Smooth muscle cell (in vitro differentiated cells): ENCODE measurements at regions not wholly inside any gene's neighbourhood (a gene's known extent, or its start where the extent isn't known, plus 50 kb on each side); places are given as distances from the start of the nearest gene placed in this dataset.

Experiments used
- DNase-seq: peaks from one replicate; lab custom pipeline; 2025; ENCODE audit not compliant: unreplicated experiment; lab: John Stamatoyannopoulos, UW
- H2AFZ ChIP-seq: fragments of 200-600 bp; sonication (generic); 2 replicates; pipeline ENCODE4 v1.6.0; 2016; ENCODE audit warnings: antibody characterized with exemption, low read depth, mild to moderate bottlenecking
- H3F3A ChIP-seq: fragments of 200-600 bp; sonication (generic); 2 replicates; pipeline ENCODE4 v1.6.0; 2017; ENCODE audit warnings: antibody characterized with exemption, low read depth
- H3K27ac ChIP-seq: fragments of 200-600 bp; sonication (generic); 2 replicates; pipeline ENCODE4 v1.5.1; 2016; ENCODE audit warnings: low read depth, mild to moderate bottlenecking
- H3K27me3 ChIP-seq: fragments of 200-600 bp; sonication (generic); 2 replicates; pipeline ENCODE4 v1.6.1; 2016; ENCODE audit warnings: low read depth, mild to moderate bottlenecking
- H3K36me3 ChIP-seq: fragments of 200-600 bp; sonication (generic); 2 replicates; pipeline ENCODE4 v1.5.1; 2016; ENCODE audit warnings: low read depth
- H3K4me1 ChIP-seq: fragments of 200-600 bp; sonication (generic); 2 replicates; pipeline ENCODE4 v1.5.1; 2016; ENCODE audit warnings: low read depth
- H3K4me2 ChIP-seq: fragments of 200-600 bp; sonication (generic); 2 replicates; pipeline ENCODE4 v1.6.0; 2016; ENCODE audit warnings: mild to moderate bottlenecking
- H3K4me3 ChIP-seq: fragments of 200-600 bp; sonication (generic); 2 replicates; pipeline ENCODE4 v1.5.1; 2016; ENCODE audit warnings: mild to moderate bottlenecking
- H3K79me2 ChIP-seq: fragments of 200-600 bp; sonication (generic); 2 replicates; pipeline ENCODE4 v1.6.0; 2016; ENCODE audit warnings: low read depth, mild to moderate bottlenecking
- H3K9ac ChIP-seq: fragments of 200-600 bp; sonication (generic); 2 replicates; pipeline ENCODE4 v1.6.0; 2016; ENCODE audit warnings: low read depth
- H3K9me3 ChIP-seq: fragments of 200-600 bp; sonication (generic); replicated peaks from 2 replicates; pipeline ENCODE4 v1.5.1; 2016; ENCODE audit warnings: low read depth
- H4K20me1 ChIP-seq: fragments of 200-600 bp; sonication (generic); 2 replicates; pipeline ENCODE4 v1.6.0; 2016; ENCODE audit warnings: low read depth
- WGBS: methylation state at CpG from one replicate; pipeline ENCODE4 v1.1.7; 2016; ENCODE audit warnings: low lambda C conversion rate; 5-methylcytosine and 5-hydroxymethylcytosine counted together
- TF ChIP-seq, protein P1 (sequence below): fragments of 200-600 bp; sonication (generic); IDR thresholded peaks from 2 replicates; pipeline ENCODE4 v1.5.1; 2017; ENCODE audit warnings: borderline replicate concordance, mild to moderate bottlenecking, antibody characterized with exemption; ENCODE audit not compliant: insufficient read depth, poor library complexity, severe bottlenecking

DNA sequence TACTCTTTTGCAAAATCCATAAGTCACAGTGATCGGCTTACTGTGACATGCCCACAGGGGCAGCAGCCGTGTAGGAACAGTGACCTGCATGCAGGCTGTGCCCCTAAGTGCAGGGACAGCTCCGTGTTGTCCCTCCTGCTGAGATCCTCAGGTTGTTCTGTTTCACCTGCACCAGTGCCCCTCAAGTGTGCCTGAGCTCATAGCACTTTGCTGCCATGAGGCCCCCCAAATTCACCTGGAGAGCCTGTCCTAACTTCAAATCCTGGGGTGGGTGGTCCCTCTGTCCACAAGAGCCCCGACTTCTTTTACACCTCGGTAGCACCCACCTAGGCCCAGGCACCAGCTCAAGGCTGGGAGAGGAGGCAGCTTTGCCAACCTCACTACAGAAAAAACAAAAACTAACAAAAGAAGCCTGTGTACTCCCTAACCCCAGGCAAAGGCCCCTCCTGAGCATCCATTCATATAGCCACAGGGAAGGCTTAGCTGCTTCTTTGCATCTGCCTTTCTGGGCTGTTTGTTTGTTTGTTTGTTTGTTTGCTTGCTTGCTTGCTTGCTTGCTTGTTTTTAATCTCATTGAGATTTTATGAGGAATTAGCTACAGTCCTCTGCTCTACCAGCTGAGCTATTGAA, 214.5 kb downstream of the AUH start:
- Histone ChIP-seq H2AFZ (no peak overlapping the region), H3F3A (no peaks in the 10 kb centered on the region), H3K27me3 (no peaks in the 10 kb centered on the region), H3K79me2 (no peaks in the 10 kb centered on the region), H3K4me3 (no peak overlapping the region), H3K9ac (no peak overlapping the region), H3K4me2 (no peak overlapping the region), H3K4me1 (no peaks in the 10 kb centered on the region), H3K27ac (no peak overlapping the region), H4K20me1 (no peaks in the 10 kb centered on the region), H3K36me3 (peaks cover 4% of the 10 kb centered on the region), H3K9me3 (no peaks in the 10 kb centered on the region)
- 85% methylated on average over 5 of the region's 5 CpGs for WGBS
- TF ChIP-seq, protein P1, sequence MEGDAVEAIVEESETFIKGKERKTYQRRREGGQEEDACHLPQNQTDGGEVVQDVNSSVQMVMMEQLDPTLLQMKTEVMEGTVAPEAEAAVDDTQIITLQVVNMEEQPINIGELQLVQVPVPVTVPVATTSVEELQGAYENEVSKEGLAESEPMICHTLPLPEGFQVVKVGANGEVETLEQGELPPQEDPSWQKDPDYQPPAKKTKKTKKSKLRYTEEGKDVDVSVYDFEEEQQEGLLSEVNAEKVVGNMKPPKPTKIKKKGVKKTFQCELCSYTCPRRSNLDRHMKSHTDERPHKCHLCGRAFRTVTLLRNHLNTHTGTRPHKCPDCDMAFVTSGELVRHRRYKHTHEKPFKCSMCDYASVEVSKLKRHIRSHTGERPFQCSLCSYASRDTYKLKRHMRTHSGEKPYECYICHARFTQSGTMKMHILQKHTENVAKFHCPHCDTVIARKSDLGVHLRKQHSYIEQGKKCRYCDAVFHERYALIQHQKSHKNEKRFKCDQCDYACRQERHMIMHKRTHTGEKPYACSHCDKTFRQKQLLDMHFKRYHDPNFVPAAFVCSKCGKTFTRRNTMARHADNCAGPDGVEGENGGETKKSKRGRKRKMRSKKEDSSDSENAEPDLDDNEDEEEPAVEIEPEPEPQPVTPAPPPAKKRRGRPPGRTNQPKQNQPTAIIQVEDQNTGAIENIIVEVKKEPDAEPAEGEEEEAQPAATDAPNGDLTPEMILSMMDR, result no peak
- DNase-seq, result no peak

DNA sequence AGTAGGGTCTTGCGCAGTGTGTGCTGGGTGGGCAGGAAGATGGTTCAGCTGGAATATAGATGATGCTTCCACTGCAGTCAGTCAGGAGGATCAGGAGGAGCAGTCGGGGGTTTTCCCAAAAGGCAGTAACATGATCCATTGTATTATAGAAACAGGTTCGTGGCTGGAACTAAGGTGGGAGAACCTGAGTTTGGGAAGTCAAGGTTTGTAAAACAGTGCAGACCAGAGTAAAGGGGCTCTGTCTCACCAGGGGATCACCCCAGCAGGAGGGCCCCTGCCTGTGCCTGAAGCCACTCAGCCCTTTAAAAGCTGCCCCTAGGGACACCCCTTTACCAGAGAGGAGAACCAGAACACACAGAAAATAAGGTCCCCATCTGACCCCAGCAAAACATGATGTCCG, 213.4 kb downstream of the AUH start:
- Histone ChIP-seq H3K79me2 (no peaks in the 10 kb centered on the region), H3F3A (no peaks in the 10 kb centered on the region), H3K9ac (no peak overlapping the region), H3K27me3 (no peaks in the 10 kb centered on the region), H2AFZ (no peak overlapping the region), H3K4me1 (no peaks in the 10 kb centered on the region), H3K4me2 (no peak overlapping the region), H3K4me3 (no peak overlapping the region), H4K20me1 (no peaks in the 10 kb centered on the region), H3K36me3 (peaks cover 4% of the 10 kb centered on the region), H3K27ac (no peak overlapping the region), H3K9me3 (no peaks in the 10 kb centered on the region)
- no peak for DNase-seq
- TF ChIP-seq, protein P1, result no peak
- WGBS, result 90% methylated on average over 3 of the region's 4 CpGs

DNA sequence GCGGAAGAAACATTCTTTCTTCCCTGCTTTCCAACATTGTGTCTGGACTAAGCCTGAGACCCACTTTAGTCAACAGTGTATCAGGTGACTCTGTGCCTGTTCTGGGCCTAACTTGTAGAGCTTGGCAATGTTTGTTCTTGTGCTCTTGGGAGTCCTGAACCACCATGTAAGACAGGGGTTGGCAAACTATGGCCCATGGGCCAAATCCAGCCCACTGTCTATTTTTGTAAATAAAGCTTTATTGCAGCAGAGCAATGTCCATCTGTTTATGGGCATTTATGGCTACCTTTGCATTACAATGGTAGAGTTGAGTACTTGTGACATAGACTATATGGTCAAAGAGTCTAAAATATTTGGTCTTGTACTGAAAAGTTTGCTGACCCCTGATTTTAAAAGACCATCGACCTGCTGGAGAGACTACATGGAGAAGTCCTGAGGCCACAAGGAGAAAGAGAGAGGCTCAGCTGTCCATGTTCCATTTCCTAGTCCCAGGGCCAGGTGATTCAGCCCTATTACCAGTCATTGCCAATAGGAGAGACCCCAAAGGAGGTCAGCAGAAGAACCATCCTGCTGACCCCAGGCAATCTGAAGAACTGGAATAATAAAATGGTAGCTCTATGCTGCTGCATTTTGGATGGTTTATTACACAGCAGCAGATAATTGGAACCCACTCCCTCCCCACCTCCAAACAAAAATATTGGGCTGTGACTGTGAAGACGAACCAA, 211.3 kb downstream of the AUH start:
- no peak for DNase-seq
- no peaks in the 10 kb centered on the region for H3K79me2 ChIP-seq
- H4K20me1 ChIP-seq, result no peaks in the 10 kb centered on the region
- H3K27me3 ChIP-seq, result no peaks in the 10 kb centered on the region
- H3K9ac ChIP-seq, result no peak overlapping the region
- WGBS, result 82% methylated on average over 3 of the region's 3 CpGs
- no peaks in the 10 kb centered on the region for H3K9me3 ChIP-seq
- H2AFZ ChIP-seq, result no peak overlapping the region
- no peak overlapping the region for H3K4me2 ChIP-seq
- no peaks in the 10 kb centered on the region for H3F3A ChIP-seq
- H3K36me3 ChIP-seq, result peaks cover 4% of the 10 kb centered on the region
- TF ChIP-seq, protein P1, result no peak
- no peak overlapping the region for H3K27ac ChIP-seq
- H3K4me3 ChIP-seq, result no peak overlapping the region
- no peaks in the 10 kb centered on the region for H3K4me1 ChIP-seq
